GM23248 (cell line): ENCODE measurements at regions not wholly inside any gene's neighbourhood (a gene's known extent, or its start where the extent isn't known, plus 50 kb on each side); places are given as distances from the start of the nearest gene placed in this dataset.

Experiments
- DNase-seq: peaks from one replicate; pipeline ENCODE4 v3.0.0-alpha.2; 2015
- H2AFZ ChIP-seq: fragments of 200-600 bp; sonication (generic); 2 replicates; pipeline ENCODE4 v1.6.1; 2016; ENCODE audit warnings: antibody characterized with exemption
- H3F3A ChIP-seq: fragments of 200-600 bp; sonication (generic); 2 replicates; pipeline ENCODE4 v1.6.1; 2016; ENCODE audit warnings: mild to moderate bottlenecking, antibody characterized with exemption, mixed run types; ENCODE audit not compliant: insufficient read depth
- H3K27ac ChIP-seq: fragments of 200-600 bp; sonication (generic); 2 replicates; pipeline ENCODE4 v1.5.1; 2016; ENCODE audit warnings: mild to moderate bottlenecking
- H3K27me3 ChIP-seq: fragments of 200-600 bp; sonication (generic); replicated peaks from 2 replicates; pipeline ENCODE4 v1.6.1; 2016; ENCODE audit warnings: mild to moderate bottlenecking; ENCODE audit not compliant: insufficient read depth
- H3K36me3 ChIP-seq: fragments of 200-600 bp; sonication (generic); 2 replicates; pipeline ENCODE4 v1.6.1; 2016; ENCODE audit warnings: low read depth, mild to moderate bottlenecking
- H3K4me1 ChIP-seq: fragments of 200-600 bp; sonication (generic); 2 replicates; pipeline ENCODE4 v1.6.1; 2016; ENCODE audit warnings: mild to moderate bottlenecking; ENCODE audit not compliant: insufficient read depth
- H3K4me2 ChIP-seq: fragments of 200-600 bp; sonication (generic); one replicate; pipeline ENCODE4 v1.6.1; 2016; ENCODE audit warnings: mild to moderate bottlenecking; ENCODE audit not compliant: unreplicated experiment
- H3K4me3 ChIP-seq: fragments of 200-600 bp; sonication (generic); 2 replicates; pipeline ENCODE4 v1.5.1; 2016; ENCODE audit warnings: mild to moderate bottlenecking
- H3K79me2 ChIP-seq: fragments of 200-600 bp; sonication (generic); 2 replicates; pipeline ENCODE4 v1.6.1; 2016; ENCODE audit warnings: mild to moderate bottlenecking; ENCODE audit not compliant: insufficient read depth
- H3K9ac ChIP-seq: fragments of 200-600 bp; sonication (generic); 2 replicates; pipeline ENCODE4 v1.6.1; 2016; ENCODE audit warnings: mild to moderate bottlenecking
- H3K9me2 ChIP-seq: fragments of 200-600 bp; sonication (generic); 2 replicates; pipeline ENCODE4 v1.6.1; 2016; ENCODE audit warnings: mixed run types, mild to moderate bottlenecking, moderate library complexity; ENCODE audit not compliant: insufficient read depth
- H3K9me3 ChIP-seq: fragments of 200-600 bp; sonication (generic); one replicate; pipeline ENCODE4 v1.6.1; 2017; ENCODE audit warnings: low read depth
- H4K20me1 ChIP-seq: fragments of 200-600 bp; sonication (generic); 2 replicates; pipeline ENCODE4 v1.6.0; 2016; ENCODE audit not compliant: insufficient read depth
- EZH2 ChIP-seq: fragments of 200-600 bp; sonication (generic); IDR thresholded peaks from 2 replicates; pipeline ENCODE4 v1.6.1; 2018; ENCODE audit warnings: antibody characterized with exemption, mild to moderate bottlenecking; ENCODE audit not compliant: insufficient read depth, poor library complexity, severe bottlenecking
- EZH2phosphoT487 ChIP-seq: fragments of 200-600 bp; sonication (generic); IDR thresholded peaks from 2 replicates; pipeline ENCODE4 v1.6.1; 2018; ENCODE audit warnings: antibody characterized with exemption, moderate library complexity, mild to moderate bottlenecking, low read depth; ENCODE audit not compliant: insufficient read depth
- WGBS, 2 experiments: methylation state at CpG; one replicate each; pipeline ENCODE4 v1.1.6; 2015 to 2017; ENCODE audit warnings: low lambda C conversion rate in 2 of 2, low coverage in 1 of 2; ENCODE audit errors: missing lambda C conversion rate in 2 of 2; 5-methylcytosine and 5-hydroxymethylcytosine counted together
- in situ Hi-C: fragments of 300-500 bp; cut with MboI; formaldehyde crosslinking; loops from 2 replicates; pipeline ENCODE4 v1.15.0; 2020

DNA sequence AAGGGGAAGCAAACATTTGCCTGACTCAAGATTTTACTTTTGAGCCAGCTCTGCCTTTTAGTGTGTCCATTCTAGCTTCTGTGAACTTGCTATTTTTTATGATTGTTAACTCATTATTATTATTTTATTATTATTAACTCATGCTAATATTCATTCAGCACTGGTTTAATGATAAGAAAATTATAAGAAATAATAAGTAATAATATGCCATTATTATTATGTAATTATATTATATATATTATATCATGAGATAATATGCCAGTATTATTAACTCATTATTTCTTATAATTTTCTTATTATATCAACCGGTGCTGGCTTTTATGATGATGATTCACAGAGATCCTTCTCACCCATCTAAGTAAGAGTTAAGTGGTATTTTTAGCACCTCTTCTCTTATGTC, 79.3 kb upstream of the NPVF start:
- no peak overlapping the region for H2AFZ ChIP-seq
- H3K27ac ChIP-seq = no peak overlapping the region
- no peaks in the 10 kb centered on the region for H3K79me2 ChIP-seq
- DNase-seq = no peak
- no peaks in the 10 kb centered on the region for H3K4me1 ChIP-seq
- H3K27me3 ChIP-seq = no peaks in the 10 kb centered on the region; the same call in 1 of the 2 replicates
- H3K9me2 ChIP-seq = no peaks in the 10 kb centered on the region
- no peaks in the 10 kb centered on the region for H3K9me3 ChIP-seq
- no peak for TF ChIP-seq EZH2
- no peak for TF ChIP-seq EZH2phosphoT487
- H3K9ac ChIP-seq = no peak overlapping the region
- WGBS, 2 experiments = 46 to 49% methylated on average over 1 of the region's 1 CpG
- H3F3A ChIP-seq = no peaks in the 10 kb centered on the region
- H4K20me1 ChIP-seq = no peaks in the 10 kb centered on the region
- in situ Hi-C loops = no loop called here
- H3K4me2 ChIP-seq = no peak overlapping the region
- H3K4me3 ChIP-seq = no peak overlapping the region
- H3K36me3 ChIP-seq = no peaks in the 10 kb centered on the region

- Histone ChIP-seq H3K9me2 (no peaks in the 10 kb centered on the region), H3K4me1 (no peaks in the 10 kb centered on the region), H3K4me2 (no peak overlapping the region), H3K9me3 (no peaks in the 10 kb centered on the region), H3K4me3 (no peak overlapping the region), H3K27me3 (no peaks in the 10 kb centered on the region), H3F3A (no peaks in the 10 kb centered on the region), H3K27ac (no peak overlapping the region), H4K20me1 (no peaks in the 10 kb centered on the region), H2AFZ (no peak overlapping the region), H3K79me2 (no peaks in the 10 kb centered on the region), H3K36me3 (no peaks in the 10 kb centered on the region), H3K9ac (no peak overlapping the region)
- WGBS, 2 experiments = 15 to 18% methylated on average over 4 of the region's 4 CpGs
- DNase-seq = no peak
- TF ChIP-seq EZH2phosphoT487 = no peak
- no peak for TF ChIP-seq EZH2
- in situ Hi-C loops = no loop called here
These were observed 80.0 kb upstream of the NPVF start for GRCh38 chr7:25308246-25308645.

GRCh38 chr7:25308906-25309705, 80.8 kb upstream of the NPVF start:
- in situ Hi-C loops = no loop called here
- no peak overlapping the region for H3K4me2 ChIP-seq
- no peak overlapping the region for H2AFZ ChIP-seq
- no peak overlapping the region for H3K4me3 ChIP-seq
- no peak for TF ChIP-seq EZH2phosphoT487
- no peak for TF ChIP-seq EZH2
- H3K9me3 ChIP-seq = no peaks in the 10 kb centered on the region
- H3K27me3 ChIP-seq = no peaks in the 10 kb centered on the region
- H3F3A ChIP-seq = no peaks in the 10 kb centered on the region
- whole genome bisulfite sequencing, 2 experiments = 14 to 15% methylated on average over 6 of the region's 6 CpGs
- no peaks in the 10 kb centered on the region for H3K9me2 ChIP-seq
- no peaks in the 10 kb centered on the region for H3K79me2 ChIP-seq
- H3K27ac ChIP-seq = no peak overlapping the region
- no peaks in the 10 kb centered on the region for H3K36me3 ChIP-seq
- no peaks in the 10 kb centered on the region for H3K4me1 ChIP-seq
- no peak overlapping the region for H3K9ac ChIP-seq
- no peaks in the 10 kb centered on the region for H4K20me1 ChIP-seq
- DNase-seq = no peak

GRCh38 chr7:25310896-25311295, 82.6 kb upstream of the NPVF start:
- DNase-seq = no peak
- Histone ChIP-seq H3K4me1 (no peaks in the 10 kb centered on the region), H3K36me3 (no peaks in the 10 kb centered on the region), H3K27me3 (no peaks in the 10 kb centered on the region), H3K27ac (no peak overlapping the region), H3K4me3 (no peak overlapping the region), H3K4me2 (no peak overlapping the region), H3K9me2 (no peaks in the 10 kb centered on the region), H3K9me3 (no peaks in the 10 kb centered on the region), H3F3A (no peaks in the 10 kb centered on the region), H3K9ac (no peak overlapping the region), H2AFZ (no peak overlapping the region), H3K79me2 (no peaks in the 10 kb centered on the region), H4K20me1 (no peaks in the 10 kb centered on the region)
- in situ Hi-C loops = no loop called here
- no peak for TF ChIP-seq EZH2phosphoT487
- no peak for TF ChIP-seq EZH2
